WERI-Rb-1 (cell line): ENCODE measurements at regions not wholly inside any gene's neighbourhood (a gene's known extent, or its start where the extent isn't known, plus 50 kb on each side); places are given as distances from the start of the nearest gene placed in this dataset.
A peak's percentile ranks its signal among the peaks of the same experiment; 100 is the strongest.

Experiments
- DNase-seq: peaks from one replicate; pipeline ENCODE4 v3.0.0-alpha.2; 2020
- H3K27ac ChIP-seq: fragments of 250-450 bp; sonication (Bioruptor Pico); 2 replicates; pipeline ENCODE4 v1.5.1; 2020; ENCODE audit warnings: mild to moderate bottlenecking, moderate library complexity
- H3K27me3 ChIP-seq: fragments of 250-450 bp; sonication (Bioruptor Pico); 2 replicates; pipeline ENCODE4 v1.5.1; 2021; ENCODE audit warnings: mild to moderate bottlenecking, low read depth, moderate library complexity; ENCODE audit not compliant: insufficient read depth, severe bottlenecking
- H3K36me3 ChIP-seq: fragments of 250-450 bp; sonication (Bioruptor Pico); 2 replicates; pipeline ENCODE4 v1.5.1; 2020; ENCODE audit warnings: mild to moderate bottlenecking, moderate library complexity
- H3K4me3 ChIP-seq: 2 replicates; pipeline ENCODE4 v1.5.1; 2011; ENCODE audit warnings: low read depth, mild to moderate bottlenecking, control low read depth, low read length
- H3K9me3 ChIP-seq: fragments of 250-450 bp; sonication (Bioruptor Pico); 2 replicates; pipeline ENCODE4 v1.5.1; 2021; ENCODE audit warnings: mild to moderate bottlenecking, moderate library complexity; ENCODE audit not compliant: severe bottlenecking
- CTCF ChIP-seq: IDR thresholded peaks from 2 replicates; pipeline ENCODE4 v1.5.1; 2011; ENCODE audit warnings: low read depth, mild to moderate bottlenecking, control low read depth, inconsistent platforms, low read length

- DNase-seq = no peak
- H3K9me3 ChIP-seq = no peaks in the 10 kb centered on the region
These were observed 185.9 kb downstream of the C16orf95 start for GRCh38 chr16:87131061-87131995.

DNA sequence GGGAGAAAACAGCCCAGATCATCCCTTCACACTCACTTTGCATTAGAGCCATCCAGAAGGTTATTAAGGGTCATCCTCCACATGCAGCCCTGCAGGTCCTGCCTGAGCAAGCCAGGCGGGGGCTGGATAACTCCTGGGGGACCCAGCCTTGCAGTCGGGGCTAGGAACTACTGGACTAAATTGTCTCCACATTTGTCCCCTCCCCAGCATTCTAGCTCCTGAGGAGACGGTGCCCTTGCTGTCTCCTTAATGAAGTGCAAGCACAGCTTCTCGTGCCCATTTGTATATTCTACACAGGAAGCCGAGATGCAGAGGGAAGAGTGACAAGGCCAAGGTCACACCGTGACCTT, 185.2 kb downstream of the C16orf95 start:
- no peak for DNase-seq
- Histone ChIP-seq H3K4me3 (no peak overlapping the region), H3K27ac (no peak overlapping the region), H3K27me3 (no peaks in the 10 kb centered on the region), H3K36me3 (no peaks in the 10 kb centered on the region), H3K9me3 (no peaks in the 10 kb centered on the region)
- TF ChIP-seq CTCF = no peak

More at GRCh38 chr16:87131061-87131995, 185.9 kb downstream of the C16orf95 start:
- H3K4me3 ChIP-seq = no peak overlapping the region
- no peaks in the 10 kb centered on the region for H3K27me3 ChIP-seq
- H3K36me3 ChIP-seq = no peaks in the 10 kb centered on the region
- no peak overlapping the region for H3K27ac ChIP-seq
- TF ChIP-seq CTCF = no peak

DNA sequence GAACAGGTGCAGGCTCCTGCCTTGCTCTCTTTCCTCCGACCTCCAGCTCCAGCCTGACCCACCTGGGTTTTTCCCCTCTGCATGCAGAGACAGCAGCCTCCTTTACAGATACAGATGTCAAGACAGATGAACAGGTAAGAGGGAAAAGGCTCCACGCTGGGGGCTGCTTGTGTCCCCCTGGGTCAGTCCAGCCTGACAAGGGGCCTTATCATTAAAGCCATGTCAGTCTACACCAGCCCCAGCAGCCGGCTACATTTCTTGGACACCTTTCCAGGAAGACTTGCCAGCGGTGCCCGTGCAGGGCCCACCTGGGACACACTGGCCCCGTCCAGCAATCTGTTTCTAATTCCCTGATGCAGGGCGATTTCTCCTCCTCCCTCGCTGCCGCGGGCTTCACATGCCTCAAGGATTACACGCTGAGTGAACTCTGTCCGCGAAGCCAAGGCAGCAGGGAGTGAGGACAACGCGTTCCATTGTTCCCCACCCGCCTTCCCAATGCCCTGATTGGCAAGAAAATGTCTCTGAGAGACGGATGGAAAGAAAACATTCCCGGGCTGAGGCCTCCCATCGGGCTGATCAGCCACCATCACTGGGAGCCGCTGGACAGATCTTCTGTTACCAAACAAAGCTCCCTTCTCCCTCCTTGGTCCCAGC, 184.7 kb downstream of the C16orf95 start:
- Histone ChIP-seq H3K27ac (no peak overlapping the region), H3K9me3 (no peaks in the 10 kb centered on the region), H3K4me3 (no peak overlapping the region), H3K27me3 (no peaks in the 10 kb centered on the region), H3K36me3 (no peaks in the 10 kb centered on the region)
- TF ChIP-seq CTCF = no peak
- peak; percentile 33 for DNase-seq

GRCh38 chr16:87133112-87133850, 183.9 kb downstream of the C16orf95 start:
- Histone ChIP-seq H3K36me3 (no peaks in the 10 kb centered on the region), H3K27me3 (no peaks in the 10 kb centered on the region), H3K9me3 (no peaks in the 10 kb centered on the region), H3K27ac (no peak overlapping the region), H3K4me3 (no peak overlapping the region)
- no peak for TF ChIP-seq CTCF
- DNase-seq = no peak

GRCh38 chr16:87133966-87134627, 183.1 kb downstream of the C16orf95 start:
- no peaks in the 10 kb centered on the region for H3K27me3 ChIP-seq
- DNase-seq = peak; percentile 33
- H3K4me3 ChIP-seq = no peak overlapping the region
- H3K9me3 ChIP-seq = no peaks in the 10 kb centered on the region
- no peak overlapping the region for H3K27ac ChIP-seq
- no peak for TF ChIP-seq CTCF
- no peaks in the 10 kb centered on the region for H3K36me3 ChIP-seq
